ENCODE measurements at regions not wholly inside any gene's neighbourhood (a gene's known extent, or its start where the extent isn't known, plus 50 kb on each side); places are given as distances from the start of the nearest gene placed in this dataset.

DNA sequence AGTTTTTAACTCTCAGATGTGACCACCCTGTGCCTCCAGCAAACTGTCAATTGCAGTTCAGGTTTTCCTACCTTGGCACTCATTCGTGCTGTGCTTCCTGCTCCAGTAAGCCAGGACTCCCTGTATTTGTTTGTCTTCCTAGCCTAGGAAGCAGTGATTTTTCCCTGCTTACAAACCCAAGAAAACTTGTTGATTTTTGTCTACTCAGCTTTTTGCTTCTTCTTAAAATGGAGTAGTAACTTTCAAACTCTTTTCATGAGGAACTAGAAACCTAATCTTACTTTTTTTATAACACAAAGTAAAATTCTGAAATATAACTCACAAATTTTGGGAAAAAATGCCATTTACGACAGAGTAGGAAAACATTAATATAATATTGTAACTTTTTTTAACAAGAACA is 150.6 kb upstream of the TMEFF2 start:
- Histone ChIP-seq H3K4me2 (no peak overlapping the region), H4K20me1 (ENCODE audit: insufficient read depth) (no peaks in the 10 kb centered on the region), H3K36me3 (replicated peaks in 1 of 2; ENCODE audit: control insufficient read depth in 1 of 2, insufficient read depth in 2 of 2, low read length in 1 of 2) (no peaks in the 10 kb centered on the region), H3F3A (replicated peaks; ENCODE audit: insufficient read depth) (no peaks in the 10 kb centered on the region), H3K27me3 (ENCODE audit: insufficient read depth) (no peaks in the 10 kb centered on the region), H3K9me2 (no peaks in the 10 kb centered on the region; the same call in 1 of the 2 replicates), H3K79me2 (ENCODE audit: insufficient read depth) (no peaks in the 10 kb centered on the region), H2AFZ (ENCODE audit: low read depth) (no peak overlapping the region), H3K27ac (ENCODE audit: low read depth in 2 of 2, low read length in 1 of 2) (no peak overlapping the region), H3K9ac (no peak overlapping the region), H3K4me3 (ENCODE audit: low read depth in 2 of 2, low read length in 1 of 2) (no peak overlapping the region), H3K4me1 (ENCODE audit: control insufficient read depth in 1 of 2, insufficient read depth in 2 of 2, low read depth in 1 of 2, low read length in 1 of 2) (no peaks in the 10 kb centered on the region; a peak in 2 of 4 replicates), H3K9me3 (no peaks in the 10 kb centered on the region)
- ChIA-PET CTCF (interaction anchor here (0.6 kb wide), 1 partner anchor 183 kb away, joined by 3 read pairs; no protein-coding TSS in a partner anchor), POLR2A (no interaction called here)
- no peak for DNase-seq
- no peak for TF ChIP-seq MEF2A (IDR thresholded peaks at IDR 0.05; ENCODE audit: borderline replicate concordance, low read depth)
- TF ChIP-seq GATA2 (CRISPR knock-in tag; IDR thresholded peaks at IDR 0.05) = no peak
- TF ChIP-seq NFIC (IDR thresholded peaks at IDR 0.05; ENCODE audit: borderline replicate concordance) = no peak
- TF ChIP-seq RFX5 (IDR thresholded peaks at IDR 0.05; ENCODE audit: low read length) = no peak
- TF ChIP-seq GABPA (IDR thresholded peaks at IDR 0.05; ENCODE audit: low read depth) = no peak
- TF ChIP-seq, protein P1, sequence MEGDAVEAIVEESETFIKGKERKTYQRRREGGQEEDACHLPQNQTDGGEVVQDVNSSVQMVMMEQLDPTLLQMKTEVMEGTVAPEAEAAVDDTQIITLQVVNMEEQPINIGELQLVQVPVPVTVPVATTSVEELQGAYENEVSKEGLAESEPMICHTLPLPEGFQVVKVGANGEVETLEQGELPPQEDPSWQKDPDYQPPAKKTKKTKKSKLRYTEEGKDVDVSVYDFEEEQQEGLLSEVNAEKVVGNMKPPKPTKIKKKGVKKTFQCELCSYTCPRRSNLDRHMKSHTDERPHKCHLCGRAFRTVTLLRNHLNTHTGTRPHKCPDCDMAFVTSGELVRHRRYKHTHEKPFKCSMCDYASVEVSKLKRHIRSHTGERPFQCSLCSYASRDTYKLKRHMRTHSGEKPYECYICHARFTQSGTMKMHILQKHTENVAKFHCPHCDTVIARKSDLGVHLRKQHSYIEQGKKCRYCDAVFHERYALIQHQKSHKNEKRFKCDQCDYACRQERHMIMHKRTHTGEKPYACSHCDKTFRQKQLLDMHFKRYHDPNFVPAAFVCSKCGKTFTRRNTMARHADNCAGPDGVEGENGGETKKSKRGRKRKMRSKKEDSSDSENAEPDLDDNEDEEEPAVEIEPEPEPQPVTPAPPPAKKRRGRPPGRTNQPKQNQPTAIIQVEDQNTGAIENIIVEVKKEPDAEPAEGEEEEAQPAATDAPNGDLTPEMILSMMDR (IDR thresholded peaks at IDR 0.05) = no peak
- no peak for TF ChIP-seq RAD21 (IDR thresholded peaks at IDR 0.05; ENCODE audit: low read length)
- TF ChIP-seq, protein P2, sequence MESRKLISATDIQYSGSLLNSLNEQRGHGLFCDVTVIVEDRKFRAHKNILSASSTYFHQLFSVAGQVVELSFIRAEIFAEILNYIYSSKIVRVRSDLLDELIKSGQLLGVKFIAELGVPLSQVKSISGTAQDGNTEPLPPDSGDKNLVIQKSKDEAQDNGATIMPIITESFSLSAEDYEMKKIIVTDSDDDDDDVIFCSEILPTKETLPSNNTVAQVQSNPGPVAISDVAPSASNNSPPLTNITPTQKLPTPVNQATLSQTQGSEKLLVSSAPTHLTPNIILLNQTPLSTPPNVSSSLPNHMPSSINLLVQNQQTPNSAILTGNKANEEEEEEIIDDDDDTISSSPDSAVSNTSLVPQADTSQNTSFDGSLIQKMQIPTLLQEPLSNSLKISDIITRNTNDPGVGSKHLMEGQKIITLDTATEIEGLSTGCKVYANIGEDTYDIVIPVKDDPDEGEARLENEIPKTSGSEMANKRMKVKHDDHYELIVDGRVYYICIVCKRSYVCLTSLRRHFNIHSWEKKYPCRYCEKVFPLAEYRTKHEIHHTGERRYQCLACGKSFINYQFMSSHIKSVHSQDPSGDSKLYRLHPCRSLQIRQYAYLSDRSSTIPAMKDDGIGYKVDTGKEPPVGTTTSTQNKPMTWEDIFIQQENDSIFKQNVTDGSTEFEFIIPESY (IDR thresholded peaks at IDR 0.05; ENCODE audit: borderline replicate concordance, low read depth) = no peak
- 33% methylated on average over 2 of the region's 2 CpGs for WGBS (ENCODE audit: low lambda C conversion rate)

DNA sequence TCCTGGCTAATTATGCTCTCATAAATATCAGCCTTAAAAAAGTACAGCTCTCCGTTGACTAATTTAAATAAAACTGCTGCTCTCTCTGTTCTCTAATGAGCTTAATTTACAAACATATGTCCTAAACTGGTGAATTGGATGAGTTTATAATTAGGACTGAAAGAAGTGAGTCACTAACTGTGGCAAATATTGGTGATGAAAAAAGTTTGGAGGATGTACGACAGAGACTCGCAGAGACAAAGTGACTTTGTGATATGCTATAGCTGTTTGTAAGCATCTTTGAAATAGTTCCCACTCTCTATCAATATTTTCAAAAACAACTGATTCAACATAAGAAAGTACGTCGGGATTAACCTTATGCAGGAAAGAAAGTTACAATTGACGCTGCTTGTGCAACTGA is 138.9 kb upstream of the TMEFF2 start:
- Histone ChIP-seq H4K20me1 (ENCODE audit: insufficient read depth) (no peaks in the 10 kb centered on the region), H3K79me2 (ENCODE audit: insufficient read depth) (no peaks in the 10 kb centered on the region), H3K9me2 (no peaks in the 10 kb centered on the region), H3K4me2 (no peak overlapping the region), H3K9ac (no peak overlapping the region), H3K4me3 (ENCODE audit: low read depth in 2 of 2, low read length in 1 of 2) (no peak overlapping the region), H3K27ac (ENCODE audit: low read depth in 2 of 2, low read length in 1 of 2) (no peak overlapping the region), H3K9me3 (no peaks in the 10 kb centered on the region), H3K36me3 (replicated peaks in 1 of 2; ENCODE audit: control insufficient read depth in 1 of 2, insufficient read depth in 2 of 2, low read length in 1 of 2) (no peaks in the 10 kb centered on the region), H3K4me1 (ENCODE audit: control insufficient read depth in 1 of 2, insufficient read depth in 2 of 2, low read depth in 1 of 2, low read length in 1 of 2) (no peaks in the 10 kb centered on the region), H3K27me3 (ENCODE audit: insufficient read depth) (no peaks in the 10 kb centered on the region), H2AFZ (ENCODE audit: low read depth) (no peak overlapping the region), H3F3A (replicated peaks; ENCODE audit: insufficient read depth) (no peaks in the 10 kb centered on the region)
- TF ChIP-seq, protein P3, sequence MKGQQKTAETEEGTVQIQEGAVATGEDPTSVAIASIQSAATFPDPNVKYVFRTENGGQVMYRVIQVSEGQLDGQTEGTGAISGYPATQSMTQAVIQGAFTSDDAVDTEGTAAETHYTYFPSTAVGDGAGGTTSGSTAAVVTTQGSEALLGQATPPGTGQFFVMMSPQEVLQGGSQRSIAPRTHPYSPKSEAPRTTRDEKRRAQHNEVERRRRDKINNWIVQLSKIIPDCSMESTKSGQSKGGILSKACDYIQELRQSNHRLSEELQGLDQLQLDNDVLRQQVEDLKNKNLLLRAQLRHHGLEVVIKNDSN (IDR thresholded peaks at IDR 0.05; ENCODE audit: borderline replicate concordance, low read depth) = no peak
- POLR2A ChIA-PET = no interaction called here
- 79% methylated on average over 6 of the region's 6 CpGs for WGBS (ENCODE audit: low lambda C conversion rate)
- no peak for DNase-seq
- CTCF ChIA-PET = no interaction called here
